Astrocyte (in vitro differentiated cells and primary cell): ENCODE measurements at regions not wholly inside any gene's neighbourhood (a gene's known extent, or its start where the extent isn't known, plus 50 kb on each side); places are given as distances from the start of the nearest gene placed in this dataset.
A peak's percentile ranks its signal among the peaks of the same experiment; 100 is the strongest.
"Not testable (repeated sequence)": the region's sequence is repeated elsewhere in the genome, so short reads cannot be mapped to it uniquely, and the experiment has no call there.

Experiments
- DNase-seq: peaks from one replicate; pipeline ENCODE4 v3.0.0-alpha.2; 2010; ENCODE audit warnings: low read depth
- FAIRE-seq: peaks from 2 replicates; lab custom pipeline; 2011; peaks lifted over from hg19 to GRCh38; lab: Jason Lieb, UNC
- H2AFZ ChIP-seq: 2 replicates; pipeline ENCODE4 v1.6.0; 2012; ENCODE audit warnings: low read depth, low read length, inconsistent platforms
- H3K27ac ChIP-seq: 2 replicates; pipeline ENCODE4 v1.5.1; 2011; ENCODE audit warnings: low read depth, low read length, inconsistent platforms
- H3K27me3 ChIP-seq: 2 replicates; pipeline ENCODE4 v1.6.0; 2011; ENCODE audit warnings: low read length, inconsistent platforms; ENCODE audit not compliant: insufficient read depth
- H3K36me3 ChIP-seq: 2 replicates; pipeline ENCODE4 v1.5.1; 2011; ENCODE audit warnings: low read length, inconsistent platforms; ENCODE audit not compliant: insufficient read depth
- H3K4me1 ChIP-seq: 2 replicates; pipeline ENCODE4 v1.5.1; 2011; ENCODE audit warnings: low read length, inconsistent platforms; ENCODE audit not compliant: insufficient read depth
- H3K4me2 ChIP-seq: 2 replicates; pipeline ENCODE4 v1.6.0; 2012; ENCODE audit warnings: low read length, inconsistent platforms
- H3K4me3 ChIP-seq: 2 replicates; pipeline ENCODE4 v1.5.1; 2011; ENCODE audit warnings: low read depth, mild to moderate bottlenecking, low read length, inconsistent platforms; ENCODE audit not compliant: insufficient read depth
- H3K79me2 ChIP-seq: 2 replicates; pipeline ENCODE4 v1.6.0; 2012; ENCODE audit warnings: mild to moderate bottlenecking, low read length, inconsistent platforms; ENCODE audit not compliant: insufficient read depth
- H3K9ac ChIP-seq: 2 replicates; pipeline ENCODE4 v1.6.0; 2012; ENCODE audit warnings: mild to moderate bottlenecking, low read length, inconsistent platforms
- H3K9me3 ChIP-seq: 2 replicates; pipeline ENCODE4 v1.5.1; 2012; ENCODE audit warnings: low read depth, mild to moderate bottlenecking, low read length, inconsistent platforms; ENCODE audit not compliant: insufficient read depth
- H4K20me1 ChIP-seq: 2 replicates; pipeline ENCODE4 v1.6.0; 2012; ENCODE audit warnings: low read length, inconsistent platforms; ENCODE audit not compliant: insufficient read depth
- H3K27ac Mint-ChIP-seq: one replicate; pipeline ENCODE4 v1.8.0; 2021; ENCODE audit warnings: mild to moderate bottlenecking, mixed read lengths; ENCODE audit not compliant: unreplicated experiment
- H3K27me3 Mint-ChIP-seq: one replicate; pipeline ENCODE4 v1.8.0; 2021; ENCODE audit warnings: low read depth, mixed read lengths; ENCODE audit not compliant: unreplicated experiment
- H3K36me3 Mint-ChIP-seq: one replicate; pipeline ENCODE4 v1.8.0; 2021; ENCODE audit warnings: low read depth, mixed read lengths; ENCODE audit not compliant: unreplicated experiment
- H3K4me1 Mint-ChIP-seq: one replicate; pipeline ENCODE4 v1.8.0; 2021; ENCODE audit warnings: low read depth, mixed read lengths; ENCODE audit not compliant: unreplicated experiment
- H3K4me3 Mint-ChIP-seq: one replicate; pipeline ENCODE4 v1.8.0; 2021; ENCODE audit warnings: mild to moderate bottlenecking, moderate library complexity, mixed read lengths; ENCODE audit not compliant: unreplicated experiment
- H3K9me3 Mint-ChIP-seq: one replicate; pipeline ENCODE4 v1.8.0; 2021; ENCODE audit warnings: mild to moderate bottlenecking, mixed read lengths; ENCODE audit not compliant: unreplicated experiment
- EZH2 ChIP-seq: IDR thresholded peaks from 2 replicates; pipeline ENCODE4 v1.6.1; 2012; ENCODE audit warnings: mild to moderate bottlenecking, low read length, inconsistent platforms; ENCODE audit not compliant: insufficient read depth
- TF ChIP-seq, protein P1 (sequence below): IDR thresholded peaks from 2 replicates; pipeline ENCODE4 v1.5.1; 2011; ENCODE audit warnings: low read depth, mild to moderate bottlenecking, inconsistent platforms, low read length, moderate library complexity; ENCODE audit not compliant: insufficient read depth

DNA sequence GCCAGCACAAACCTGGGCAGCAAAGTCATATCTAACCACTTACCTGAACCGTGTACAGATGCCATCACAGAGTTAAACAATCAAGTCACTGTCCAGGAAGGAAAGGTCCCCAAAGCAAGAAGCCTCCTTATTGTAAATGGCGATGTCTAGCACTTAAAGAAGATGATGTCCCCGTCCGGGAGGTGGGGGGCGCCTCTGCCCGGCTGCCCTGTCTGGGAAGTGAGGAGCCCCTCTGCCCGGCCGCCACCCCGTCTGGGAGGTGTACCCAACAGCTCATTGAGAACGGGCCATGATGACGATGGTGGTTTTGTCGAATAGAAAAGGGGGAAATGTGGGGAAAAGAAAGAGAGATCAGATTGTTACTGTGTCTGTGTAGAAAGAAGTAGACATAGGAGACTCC, 231.9 kb downstream of the SLITRK2 start:
- H3K27ac ChIP-seq, DNase-seq, H3K4me3 ChIP-seq, H3K27me3 Mint-ChIP-seq, H3K9ac ChIP-seq, H3K79me2 ChIP-seq, FAIRE-seq, H3K27me3 ChIP-seq, H3K4me3 Mint-ChIP-seq, H3K9me3 Mint-ChIP-seq, H3K27ac Mint-ChIP-seq, H3K36me3 Mint-ChIP-seq, H3K36me3 ChIP-seq, H4K20me1 ChIP-seq, H3K4me1 Mint-ChIP-seq, H2AFZ ChIP-seq, H3K4me2 ChIP-seq, H3K9me3 ChIP-seq, H3K4me1 ChIP-seq: not testable (repeated sequence)

DNA sequence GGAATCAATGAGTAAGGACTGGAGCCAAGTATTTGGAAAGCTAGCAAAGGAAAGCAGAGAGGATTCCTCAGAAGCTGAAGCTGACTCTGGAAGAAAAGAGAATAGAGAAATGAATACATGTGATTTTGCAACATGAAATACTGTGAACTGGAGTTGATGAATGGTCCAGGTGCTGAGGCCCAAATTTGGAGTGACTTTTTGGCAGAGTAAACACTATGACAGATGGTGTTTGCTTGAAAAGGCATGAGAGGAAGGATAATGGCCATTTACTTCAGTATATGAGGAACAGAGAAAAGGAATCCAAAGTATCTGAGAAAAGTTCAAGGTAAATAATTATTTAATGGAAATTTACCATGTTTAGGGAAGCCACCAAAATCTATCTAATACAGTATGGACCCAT, 236.7 kb downstream of the SLITRK2 start:
- no peak overlapping the region for H3K4me2 ChIP-seq
- FAIRE-seq (peak; percentile 41), DNase-seq (no peak)
- no peaks in the 10 kb centered on the region for H4K20me1 ChIP-seq
- H3K79me2 ChIP-seq, result no peaks in the 10 kb centered on the region
- no peaks in the 10 kb centered on the region for H3K36me3 ChIP-seq
- Mint-ChIP-seq H3K4me1 (no peaks in the 10 kb centered on the region), H3K4me3 (no peak overlapping the region), H3K27me3 (no peaks in the 10 kb centered on the region), H3K36me3 (no peaks in the 10 kb centered on the region), H3K9me3 (no peaks in the 10 kb centered on the region), H3K27ac (no peak overlapping the region)
- no peaks in the 10 kb centered on the region for H3K27me3 ChIP-seq
- H2AFZ ChIP-seq, result no peak overlapping the region
- no peak overlapping the region for H3K9ac ChIP-seq
- H3K27ac ChIP-seq, result no peak overlapping the region
- H3K9me3 ChIP-seq, result no peaks in the 10 kb centered on the region
- H3K4me3 ChIP-seq, result no peak overlapping the region
- H3K4me1 ChIP-seq, result no peaks in the 10 kb centered on the region
- TF ChIP-seq, protein P1, sequence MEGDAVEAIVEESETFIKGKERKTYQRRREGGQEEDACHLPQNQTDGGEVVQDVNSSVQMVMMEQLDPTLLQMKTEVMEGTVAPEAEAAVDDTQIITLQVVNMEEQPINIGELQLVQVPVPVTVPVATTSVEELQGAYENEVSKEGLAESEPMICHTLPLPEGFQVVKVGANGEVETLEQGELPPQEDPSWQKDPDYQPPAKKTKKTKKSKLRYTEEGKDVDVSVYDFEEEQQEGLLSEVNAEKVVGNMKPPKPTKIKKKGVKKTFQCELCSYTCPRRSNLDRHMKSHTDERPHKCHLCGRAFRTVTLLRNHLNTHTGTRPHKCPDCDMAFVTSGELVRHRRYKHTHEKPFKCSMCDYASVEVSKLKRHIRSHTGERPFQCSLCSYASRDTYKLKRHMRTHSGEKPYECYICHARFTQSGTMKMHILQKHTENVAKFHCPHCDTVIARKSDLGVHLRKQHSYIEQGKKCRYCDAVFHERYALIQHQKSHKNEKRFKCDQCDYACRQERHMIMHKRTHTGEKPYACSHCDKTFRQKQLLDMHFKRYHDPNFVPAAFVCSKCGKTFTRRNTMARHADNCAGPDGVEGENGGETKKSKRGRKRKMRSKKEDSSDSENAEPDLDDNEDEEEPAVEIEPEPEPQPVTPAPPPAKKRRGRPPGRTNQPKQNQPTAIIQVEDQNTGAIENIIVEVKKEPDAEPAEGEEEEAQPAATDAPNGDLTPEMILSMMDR, result no peak
- TF ChIP-seq EZH2, result no peak

DNA sequence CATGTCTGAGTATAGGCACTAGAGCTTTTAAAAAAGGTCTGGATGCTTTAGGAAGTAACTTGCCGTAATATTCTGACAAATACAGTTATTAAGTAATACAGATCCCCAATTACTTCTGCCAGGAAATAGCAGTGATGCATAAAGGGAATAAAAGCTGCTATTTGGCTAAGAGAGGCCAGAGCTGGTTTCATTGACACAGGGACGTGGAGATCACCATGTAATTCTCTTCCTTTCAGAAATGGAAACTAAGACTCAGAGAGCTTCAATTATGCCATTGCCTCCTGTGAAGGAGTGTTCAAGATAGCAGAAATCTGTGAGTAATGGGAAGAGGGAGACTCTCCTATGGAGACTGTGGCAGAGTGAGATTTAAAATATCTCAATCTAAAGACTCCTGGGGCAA, 238.1 kb downstream of the SLITRK2 start:
- Mint-ChIP-seq H3K27ac (no peak overlapping the region), H3K4me3 (no peak overlapping the region), H3K27me3 (no peaks in the 10 kb centered on the region), H3K9me3 (no peaks in the 10 kb centered on the region), H3K4me1 (no peaks in the 10 kb centered on the region), H3K36me3 (no peaks in the 10 kb centered on the region)
- H3K36me3 ChIP-seq, result no peaks in the 10 kb centered on the region
- H3K79me2 ChIP-seq, result no peaks in the 10 kb centered on the region
- no peaks in the 10 kb centered on the region for H3K4me1 ChIP-seq
- H4K20me1 ChIP-seq, result no peaks in the 10 kb centered on the region
- H3K4me3 ChIP-seq, result no peak overlapping the region
- no peak overlapping the region for H2AFZ ChIP-seq
- FAIRE-seq, result no peak
- H3K27ac ChIP-seq, result no peak overlapping the region
- no peaks in the 10 kb centered on the region for H3K9me3 ChIP-seq
- TF ChIP-seq, protein P1, result no peak
- TF ChIP-seq EZH2, result no peak
- H3K9ac ChIP-seq, result no peak overlapping the region
- no peak overlapping the region for H3K4me2 ChIP-seq
- H3K27me3 ChIP-seq, result no peaks in the 10 kb centered on the region
- DNase-seq, result no peak
